ENCODE measurements at regions not wholly inside any gene's neighbourhood (a gene's known extent, or its start where the extent isn't known, plus 50 kb on each side); places are given as distances from the start of the nearest gene placed in this dataset.

GRCh38 chr10:130835068-130835467, 476.5 kb downstream of the TCERG1L start:
- no peak for DNase-seq
- intact Hi-C loops (cut with DNase I) = no loop called here
- Histone ChIP-seq H3K27ac (no peak overlapping the region), H3K4me3 (no peak overlapping the region), H3K36me3 (no peaks in the 10 kb centered on the region), H3K4me1 (no peaks in the 10 kb centered on the region), H3K9me3 (no peaks in the 10 kb centered on the region), H3K27me3 (peaks cover 0 to 12% (median 3%) of the 10 kb centered on the region in 7 donors)
- WGBS, 2 donors = 74 to 84% methylated on average over 5 of the region's 5 CpGs
- ATAC-seq = no peak
- no peak for TF ChIP-seq CTCF (IDR thresholded peaks at IDR 0.05)

- DNase-seq (no peak), ATAC-seq (no peak)
- Histone ChIP-seq H3K27me3 (peaks cover 0 to 4% (median 3%) of the 10 kb centered on the region in 7 donors), H3K4me3 (no peak overlapping the region), H3K4me1 (no peaks in the 10 kb centered on the region), H3K27ac (no peak overlapping the region), H3K36me3 (no peaks in the 10 kb centered on the region), H3K9me3 (no peaks in the 10 kb centered on the region)
- 73 to 84% methylated on average over 7 of the region's 7 CpGs for WGBS, 2 donors
- TF ChIP-seq CTCF (IDR thresholded peaks at IDR 0.05) = no peak
- intact Hi-C loops (cut with DNase I) = no loop called here
Measured at GRCh38 chr10:130836344-130836743, 475.2 kb downstream of the TCERG1L start.

- TF ChIP-seq CTCF (IDR thresholded peaks at IDR 0.05) = no peak
- no peak for DNase-seq
- H3K4me1 ChIP-seq = no peaks in the 10 kb centered on the region
Measured at GRCh38 chr10:130843051-130843653, 468.4 kb downstream of the TCERG1L start.

GRCh38 chr10:130844310-130844709, 467.2 kb downstream of the TCERG1L start:
- WGBS, 2 donors = 60 to 76% methylated on average over 7 of the region's 7 CpGs
- Histone ChIP-seq H3K9me3 (no peaks in the 10 kb centered on the region), H3K27ac (no peak overlapping the region), H3K4me3 (no peak overlapping the region), H3K36me3 (no peaks in the 10 kb centered on the region), H3K27me3 (peaks cover 0 to 9% (median 0%) of the 10 kb centered on the region in 7 donors), H3K4me1 (no peaks in the 10 kb centered on the region)
- intact Hi-C loops (cut with DNase I) = no loop called here
- ATAC-seq (no peak), DNase-seq (no peak)
- TF ChIP-seq CTCF (IDR thresholded peaks at IDR 0.05) = no peak

More at GRCh38 chr10:130843051-130843653, 468.4 kb downstream of the TCERG1L start:
- peaks cover 0 to 9% (median 3%) of the 10 kb centered on the region in 7 donors for H3K27me3 ChIP-seq
- intact Hi-C loops (cut with DNase I) = no loop called here
- WGBS, 2 donors = 67 to 85% methylated on average over 12 of the region's 12 CpGs
- H3K36me3 ChIP-seq = no peaks in the 10 kb centered on the region
- no peaks in the 10 kb centered on the region for H3K9me3 ChIP-seq
- no peak for ATAC-seq
- no peak overlapping the region for H3K27ac ChIP-seq
- no peak overlapping the region for H3K4me3 ChIP-seq
